NCI-H510A treated with DMSO at 0.1 percent for 48 hours (cell line): ENCODE measurements at regions not wholly inside any gene's neighbourhood (a gene's known extent, or its start where the extent isn't known, plus 50 kb on each side); places are given as distances from the start of the nearest gene placed in this dataset.
"Not testable (repeated sequence)": the region's sequence is repeated elsewhere in the genome, so short reads cannot be mapped to it uniquely, and the experiment has no call there.

Experiments used
- DNase-seq: peaks from one replicate; lab custom pipeline; 2025; lab: John Stamatoyannopoulos, UW

DNA sequence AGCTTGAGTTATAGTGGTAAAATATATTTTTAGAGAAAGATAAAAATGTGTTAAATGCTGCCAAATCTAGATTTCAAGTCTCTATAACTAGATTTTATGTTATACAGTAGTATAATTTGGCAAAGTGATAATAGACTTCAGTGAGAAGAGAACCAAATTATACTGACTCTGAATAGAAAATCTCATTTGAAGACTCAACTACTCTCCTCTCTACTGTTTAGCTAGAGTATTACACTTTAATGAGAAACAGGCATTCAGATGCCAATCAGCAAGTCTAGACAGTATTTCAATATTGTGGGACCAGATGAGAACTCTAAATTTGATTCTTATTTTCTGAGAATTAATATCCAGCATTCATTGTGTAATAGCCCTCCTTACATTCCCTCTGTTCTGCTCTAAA is 311.2 kb downstream of the SLITRK5 start:
- no peak for DNase-seq

DNA sequence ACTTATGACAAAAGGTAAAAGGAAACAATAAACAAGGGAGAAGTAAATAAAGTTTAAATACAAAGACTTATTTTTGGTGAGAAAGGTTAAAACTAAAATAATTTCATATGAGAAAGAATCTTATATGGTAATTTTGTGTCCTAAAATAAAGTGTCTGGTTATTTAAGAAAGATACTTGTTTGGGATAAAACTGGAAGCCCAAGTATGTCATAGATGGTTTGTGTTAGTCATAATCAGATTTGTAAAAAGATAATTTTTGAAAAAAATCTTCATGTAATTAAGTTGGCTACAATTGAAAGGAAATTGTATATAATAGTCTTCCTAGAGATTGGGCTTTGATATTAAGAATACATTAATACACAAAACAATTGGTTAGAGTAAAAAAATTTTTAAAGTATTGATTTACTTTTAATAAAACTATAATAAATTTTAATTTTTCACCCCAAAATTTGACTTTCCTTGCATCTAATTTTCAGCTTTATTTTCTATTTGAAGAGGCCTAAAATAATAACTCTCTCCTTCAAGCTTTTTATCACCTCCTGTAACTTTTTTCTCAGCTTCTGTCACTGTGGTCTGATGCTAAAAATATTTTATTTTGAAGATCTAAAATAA is 315.6 kb downstream of the SLITRK5 start:
- no peak for DNase-seq

DNA sequence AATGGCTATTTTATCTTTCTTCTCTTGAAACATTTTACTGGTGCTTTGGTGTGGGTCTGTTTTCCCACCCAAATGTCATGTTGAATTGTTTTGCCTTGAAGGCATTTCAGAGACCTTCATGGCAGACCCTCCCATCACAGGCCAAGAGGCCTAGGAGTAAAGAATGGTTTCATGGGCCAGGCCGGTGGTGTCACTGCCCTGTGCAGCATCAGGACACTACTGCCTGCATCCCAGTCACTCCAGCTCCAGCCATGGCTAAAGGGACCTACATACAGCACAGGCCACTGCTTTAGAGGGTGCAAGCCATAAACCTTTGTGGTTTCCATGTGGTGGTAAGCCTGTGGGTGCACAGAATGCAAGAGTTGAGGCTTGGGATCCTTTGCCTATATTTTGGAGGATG is 326.9 kb downstream of the SLITRK5 start:
- no peak for DNase-seq

DNA sequence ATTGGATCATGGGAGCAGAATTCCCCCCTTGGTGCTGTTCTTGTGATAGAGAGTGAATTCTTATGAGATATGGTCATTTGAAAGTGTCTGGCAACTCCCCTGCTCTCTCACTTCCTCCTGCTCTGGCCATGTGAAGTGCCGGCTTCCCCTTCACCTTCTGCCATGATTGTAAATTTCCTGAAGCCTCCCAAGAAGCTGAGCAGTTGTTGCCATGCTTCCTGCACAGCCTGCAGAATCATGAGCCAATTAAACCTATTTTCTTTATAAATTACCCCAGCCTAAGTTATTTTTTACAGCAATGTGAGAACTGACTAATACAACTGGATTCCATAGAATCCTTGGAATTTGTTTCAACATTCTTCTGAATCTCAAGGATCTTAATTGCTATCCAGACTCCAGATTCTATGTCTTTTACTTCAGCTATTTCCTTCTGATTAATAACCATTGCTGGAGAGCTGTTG is 328.1 kb downstream of the SLITRK5 start:
- DNase-seq = no peak

DNA sequence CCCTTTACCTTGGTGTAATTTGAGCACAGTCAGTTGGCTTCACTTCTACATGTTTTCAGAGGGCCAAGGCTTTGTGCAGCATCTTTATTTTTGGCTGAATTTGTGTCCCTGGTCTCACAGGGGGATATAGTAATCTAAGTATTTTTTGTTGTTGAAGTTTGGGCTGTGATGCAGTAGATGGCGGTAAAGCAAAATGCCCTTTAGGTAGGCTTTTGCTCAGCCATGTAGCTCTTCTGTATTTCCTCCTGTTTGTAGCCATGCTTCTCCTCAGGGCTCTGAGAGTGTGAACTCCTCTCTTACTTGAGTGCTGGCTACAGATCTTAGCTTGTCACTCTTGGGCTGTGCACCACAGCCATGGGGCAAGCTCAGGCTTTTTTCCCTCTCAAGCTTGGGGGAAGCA is 328.6 kb downstream of the SLITRK5 start:
- no peak for DNase-seq

DNA sequence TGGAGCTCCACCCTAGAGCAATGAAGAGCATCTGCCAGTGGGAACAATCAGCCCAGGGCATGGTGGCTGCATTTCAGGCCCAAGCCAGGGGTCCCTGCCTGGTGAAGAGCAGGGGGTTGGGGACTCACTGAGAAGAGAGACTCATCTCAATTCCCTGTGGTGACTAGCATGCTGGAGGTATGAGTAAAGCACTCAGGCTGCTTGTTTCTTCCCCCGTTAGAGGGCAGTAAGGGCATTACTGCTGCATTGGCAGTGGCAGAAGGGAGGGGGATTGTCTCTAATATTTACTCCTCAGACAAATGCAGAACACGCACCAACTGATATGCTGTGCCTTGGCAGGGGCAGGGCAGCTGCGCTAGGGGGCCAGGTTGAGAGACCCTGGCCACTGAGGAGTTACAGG is 329.1 kb downstream of the SLITRK5 start:
- no peak for DNase-seq

DNA sequence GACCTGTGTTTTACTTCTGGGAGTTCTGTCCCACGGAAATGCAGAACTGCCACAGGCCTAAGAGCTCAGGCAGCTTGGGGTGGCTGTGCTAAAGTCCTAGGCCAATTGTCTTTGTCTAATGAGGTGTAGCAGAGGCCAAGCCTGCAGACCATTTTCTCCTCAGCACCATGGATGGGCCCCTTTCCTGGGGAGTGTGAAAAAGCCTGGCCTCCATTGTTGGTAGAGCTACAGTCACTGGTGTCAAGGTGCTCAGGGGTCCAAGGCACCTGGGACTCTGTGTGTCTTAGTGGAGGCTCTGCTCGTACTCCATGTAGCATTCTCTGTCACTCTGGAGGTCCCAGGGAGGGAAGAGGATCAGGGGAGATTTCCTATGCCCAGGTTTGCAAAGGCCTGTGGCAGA is 329.6 kb downstream of the SLITRK5 start:
- no peak for DNase-seq

DNA sequence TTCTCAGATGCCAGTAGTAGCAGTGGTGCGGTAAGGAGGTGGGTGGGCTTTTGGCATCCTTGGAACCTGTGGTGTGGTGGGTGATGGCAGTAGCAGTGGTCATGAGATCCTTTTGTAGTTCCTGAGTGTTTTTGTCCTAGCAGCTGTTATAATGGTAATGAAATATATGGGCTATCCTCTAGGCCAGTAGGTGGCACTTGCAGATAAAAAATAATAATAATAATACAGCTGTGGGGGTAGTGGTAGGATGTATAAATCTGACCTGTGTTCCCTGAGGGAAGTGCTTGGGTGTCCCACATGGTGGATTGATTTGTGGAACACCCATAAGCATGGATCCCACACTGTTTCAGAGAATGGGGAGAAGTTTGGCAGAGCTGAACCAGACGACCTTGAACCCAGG is 334.0 kb downstream of the SLITRK5 start:
- no peak for DNase-seq

DNA sequence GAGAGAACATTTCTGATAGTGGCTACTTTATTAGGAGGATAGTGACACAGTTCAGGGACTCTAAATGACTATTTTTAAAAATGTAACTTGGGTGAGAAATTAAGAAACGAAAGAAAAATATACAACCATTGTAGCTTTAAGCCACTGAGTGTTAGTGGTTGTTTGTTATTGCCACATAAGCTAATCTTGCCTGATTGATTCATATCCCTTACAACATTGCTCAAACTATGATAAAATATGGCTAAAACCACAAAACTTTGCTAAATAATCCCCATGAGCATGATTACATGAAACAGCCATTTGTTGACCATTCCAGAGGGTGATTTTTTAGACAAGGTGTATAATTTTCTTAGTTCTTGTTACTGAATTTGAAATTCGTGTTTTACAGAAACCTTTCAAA is 343.4 kb downstream of the SLITRK5 start:
- no peak for DNase-seq

DNA sequence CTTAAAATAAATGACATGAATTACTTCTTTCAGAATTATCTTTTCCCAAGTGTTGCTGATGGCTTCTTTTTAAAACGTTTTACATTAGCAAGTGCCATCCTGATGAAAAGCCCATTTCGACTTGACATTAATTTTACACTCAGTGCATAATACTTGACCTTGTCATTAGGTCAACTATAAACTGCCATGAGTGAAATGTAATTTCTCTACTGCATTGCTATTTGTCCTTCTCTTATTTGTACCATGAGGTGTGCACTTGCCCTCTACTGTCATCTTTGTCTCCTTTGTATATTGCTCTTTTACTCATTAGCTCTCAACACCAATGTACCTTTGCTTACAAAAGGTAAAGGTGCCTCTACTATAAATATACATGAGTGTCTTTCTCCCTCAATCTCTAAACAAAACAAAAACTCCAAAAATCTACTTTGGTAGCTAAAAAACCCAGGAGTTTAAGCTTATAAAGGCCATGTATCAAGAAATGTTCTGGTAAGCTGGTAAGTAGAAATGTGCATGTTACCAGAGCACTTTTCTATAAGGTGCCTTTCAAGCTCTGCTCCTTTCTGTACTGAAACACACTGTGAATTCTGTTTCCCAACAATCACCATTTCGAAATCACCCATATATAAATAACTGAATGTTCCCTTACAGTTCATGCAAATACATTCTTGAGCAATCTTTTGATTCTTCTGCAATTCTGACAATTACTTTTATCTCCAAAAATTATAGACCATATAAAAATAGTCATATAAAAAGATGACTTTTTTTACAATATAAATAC is 351.4 kb downstream of the SLITRK5 start:
- no peak for DNase-seq

DNA sequence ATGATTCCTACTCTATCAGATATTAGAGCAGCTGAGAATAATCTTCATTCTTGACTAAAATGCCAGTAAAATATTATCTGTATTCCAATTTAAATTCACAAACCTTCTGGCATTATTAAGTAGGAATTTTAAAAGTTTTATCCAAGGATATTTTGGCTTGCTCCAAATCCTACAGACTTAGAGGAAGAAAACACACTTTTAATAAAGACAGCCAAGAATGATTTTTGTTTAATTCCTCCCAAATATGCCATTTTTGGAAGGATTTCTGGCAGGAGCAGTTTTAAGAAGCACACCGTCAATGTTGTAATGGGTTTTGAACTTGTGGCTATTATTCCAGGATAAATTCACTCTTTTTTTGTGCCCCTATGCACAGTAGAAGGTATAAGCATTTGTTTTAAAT is 355.1 kb downstream of the SLITRK5 start:
- no peak for DNase-seq

DNA sequence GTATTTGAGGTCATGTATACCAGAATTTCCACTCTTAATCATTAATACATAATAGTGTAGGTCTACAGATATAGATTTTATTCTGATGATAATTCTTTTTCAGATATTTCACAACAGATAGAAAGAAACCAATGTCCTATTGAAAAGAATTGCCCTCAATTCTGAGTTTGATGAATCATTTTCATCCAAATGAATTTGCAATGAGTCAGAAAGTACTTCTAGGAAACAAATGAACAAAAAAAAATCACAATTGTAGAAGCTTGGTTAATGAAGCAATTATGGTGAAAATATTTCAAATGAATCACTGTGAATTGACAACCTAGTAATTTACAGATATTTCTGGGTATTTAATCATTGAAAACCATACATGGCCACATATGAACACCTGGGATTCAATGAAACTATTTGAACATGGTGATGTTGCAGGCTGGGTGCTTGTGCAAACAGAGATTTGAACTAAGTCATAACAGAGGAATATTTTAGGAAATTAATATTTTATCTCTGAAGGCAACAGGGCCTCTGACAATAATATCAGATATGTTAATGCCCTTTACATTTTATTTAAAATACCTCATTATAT is 360.9 kb downstream of the SLITRK5 start:
- DNase-seq = no peak

DNA sequence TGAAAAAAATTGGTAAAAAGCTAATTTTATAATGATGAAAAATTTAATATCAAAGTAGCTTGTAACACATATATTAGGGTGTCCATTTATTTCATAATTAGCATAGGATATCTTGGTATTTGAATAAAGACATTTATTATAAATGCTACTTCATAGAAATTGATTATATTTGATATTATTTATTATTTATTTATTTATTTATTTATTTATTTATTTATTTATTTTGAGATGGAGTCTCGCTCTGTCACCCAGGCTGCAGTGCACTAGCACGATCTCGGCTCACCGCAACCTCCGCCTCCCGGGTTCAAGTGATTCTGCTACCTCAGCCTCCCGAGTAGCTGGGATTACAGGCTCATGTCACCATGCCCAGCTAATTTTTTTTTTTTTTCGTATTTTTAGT is 365.0 kb downstream of the SLITRK5 start:
- not testable (repeated sequence) for DNase-seq

DNA sequence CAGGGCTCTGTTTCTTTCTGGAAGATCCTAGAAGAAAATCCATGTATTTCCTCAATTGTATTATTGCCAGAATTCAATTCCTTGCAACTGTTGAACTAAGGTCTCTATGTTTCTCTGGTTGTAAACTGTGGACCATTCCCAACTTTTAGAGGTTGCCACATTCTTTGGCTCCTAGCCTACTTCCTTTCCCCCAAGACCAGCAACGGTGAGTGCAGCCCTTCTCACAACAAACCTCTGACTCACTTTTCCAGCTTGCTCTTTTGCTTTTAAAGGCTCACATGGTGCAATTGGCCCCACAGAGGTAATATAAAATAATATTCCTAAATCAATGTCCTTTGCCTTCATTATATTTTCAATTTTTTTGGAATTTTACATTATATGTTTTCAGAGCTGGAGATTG is 371.3 kb downstream of the SLITRK5 start:
- no peak for DNase-seq

DNA sequence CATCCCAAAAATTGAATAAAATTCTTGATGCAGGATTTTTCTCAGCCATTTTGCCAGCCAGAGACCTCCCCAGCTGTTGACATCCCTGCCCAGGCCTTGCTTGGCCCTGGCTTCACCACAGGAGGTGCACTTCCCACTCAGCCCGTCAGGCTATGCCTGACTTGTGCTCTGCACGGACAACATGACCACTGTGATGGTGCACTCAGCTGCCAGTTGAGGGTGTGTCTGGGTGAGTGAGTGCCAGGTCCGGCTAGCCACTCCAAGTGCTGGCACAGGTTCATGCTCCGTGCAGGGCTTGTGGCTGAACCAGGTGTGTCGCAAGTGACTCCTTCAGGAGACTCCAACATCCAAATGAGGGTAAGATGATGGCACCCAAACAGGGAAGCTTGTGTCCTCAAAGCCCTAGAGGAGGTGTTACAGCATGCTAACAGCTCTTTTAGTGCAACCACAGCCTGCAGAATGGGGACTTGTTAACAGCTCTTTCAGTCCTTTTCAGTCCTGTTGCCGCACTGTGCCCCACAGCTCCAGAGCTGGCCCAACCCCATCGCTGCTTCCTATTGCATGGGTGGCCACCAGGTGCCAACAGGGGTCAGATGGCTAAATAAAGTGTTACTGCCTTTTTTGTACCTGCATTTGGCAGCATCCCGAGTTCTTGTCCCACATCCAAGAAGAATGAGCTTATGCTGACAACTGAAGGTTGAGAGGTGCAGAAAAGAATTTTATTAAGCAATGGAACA is 380.7 kb downstream of the SLITRK5 start:
- no peak for DNase-seq

DNA sequence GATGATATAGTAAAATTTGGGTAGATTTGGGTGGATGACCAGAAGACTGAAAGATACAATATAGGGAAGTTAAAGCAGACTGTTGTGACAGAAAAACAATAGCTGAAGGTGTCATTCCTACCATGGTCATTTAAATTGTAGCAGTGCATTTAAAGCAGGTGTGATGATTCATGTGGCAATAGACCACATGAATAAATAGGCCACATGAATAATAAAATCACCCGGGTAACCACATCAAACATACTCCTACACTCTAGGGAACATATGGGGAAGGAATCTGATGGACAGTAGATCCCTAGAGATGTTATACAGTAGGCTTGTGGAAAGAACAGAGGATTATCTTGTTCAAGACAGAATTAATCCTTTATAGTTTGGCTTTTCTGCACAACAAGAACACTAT is 392.6 kb downstream of the SLITRK5 start:
- no peak for DNase-seq

DNA sequence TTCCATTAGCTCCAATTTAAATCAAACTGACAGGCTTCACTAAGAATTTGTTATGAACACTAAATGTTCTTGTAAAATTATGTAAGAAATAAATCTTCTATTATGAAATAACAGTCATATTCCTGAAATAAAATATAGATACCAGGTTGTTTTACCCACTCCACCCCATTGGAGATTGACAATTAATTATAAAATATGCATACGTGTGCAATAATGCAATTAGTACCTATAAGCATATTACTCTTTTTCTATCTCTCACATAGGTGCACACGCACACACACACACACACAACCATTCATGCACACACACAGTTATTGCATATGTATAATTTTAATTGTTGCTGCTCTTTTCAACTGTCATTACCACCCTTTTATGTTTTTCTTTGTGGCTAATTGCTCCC is 395.7 kb downstream of the SLITRK5 start:
- DNase-seq = no peak

DNA sequence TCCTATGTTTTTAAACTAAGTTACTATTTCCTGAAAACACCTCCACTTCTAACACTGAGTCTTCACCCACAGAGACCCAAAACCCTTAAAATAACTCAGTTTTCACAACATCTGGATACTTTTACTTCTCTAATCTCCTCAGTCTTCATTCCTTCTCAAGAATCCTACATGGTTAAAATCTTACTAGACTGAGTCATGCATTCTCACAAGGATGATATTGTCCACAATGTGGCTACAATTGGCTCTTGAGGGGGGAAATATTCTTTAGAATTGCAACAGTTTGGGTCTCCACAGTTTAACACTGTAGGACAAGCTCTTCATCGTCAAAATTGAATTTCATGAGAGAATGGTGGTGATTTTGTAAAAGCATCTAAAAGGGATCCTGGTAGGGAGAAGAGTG is 397.1 kb downstream of the SLITRK5 start:
- no peak for DNase-seq

DNA sequence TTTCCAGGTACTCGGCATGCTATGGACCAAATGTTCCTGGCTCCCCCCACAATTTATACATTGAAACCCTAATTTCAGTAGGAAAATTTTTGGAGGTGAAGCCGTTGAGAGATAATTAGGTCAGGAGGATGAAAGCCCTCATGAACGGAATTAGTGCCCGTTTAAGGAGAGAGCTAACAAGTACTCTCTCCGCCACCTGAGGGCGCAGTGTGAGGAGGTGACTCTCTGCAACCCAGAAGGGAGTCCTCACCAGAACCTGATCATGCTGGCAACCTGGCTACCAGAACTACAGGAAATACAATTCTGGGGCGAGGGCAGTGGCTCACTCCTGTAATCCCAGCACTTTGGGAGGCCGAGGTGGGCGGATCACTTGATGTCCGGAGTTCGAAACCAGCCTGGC is 397.8 kb downstream of the SLITRK5 start:
- DNase-seq = no peak

DNA sequence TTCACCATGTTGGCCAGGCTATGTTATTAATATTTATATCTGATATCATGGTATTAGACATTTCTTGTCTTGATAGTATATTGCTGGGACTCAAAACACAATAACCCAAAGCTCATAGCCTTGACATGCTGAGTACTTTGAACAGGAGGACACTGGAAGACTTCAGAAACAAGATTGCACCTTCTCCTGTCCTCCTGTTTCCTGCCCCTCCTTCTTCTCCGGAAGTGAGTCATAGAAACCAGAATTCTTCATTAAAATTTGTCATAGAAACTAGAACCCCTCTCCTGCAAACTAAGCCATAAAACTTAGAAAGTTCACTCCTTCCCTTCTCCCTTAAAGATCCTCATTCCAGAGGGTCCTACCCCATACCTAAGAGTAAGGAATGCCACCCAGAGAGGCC is 400.2 kb downstream of the SLITRK5 start:
- no peak for DNase-seq

DNA sequence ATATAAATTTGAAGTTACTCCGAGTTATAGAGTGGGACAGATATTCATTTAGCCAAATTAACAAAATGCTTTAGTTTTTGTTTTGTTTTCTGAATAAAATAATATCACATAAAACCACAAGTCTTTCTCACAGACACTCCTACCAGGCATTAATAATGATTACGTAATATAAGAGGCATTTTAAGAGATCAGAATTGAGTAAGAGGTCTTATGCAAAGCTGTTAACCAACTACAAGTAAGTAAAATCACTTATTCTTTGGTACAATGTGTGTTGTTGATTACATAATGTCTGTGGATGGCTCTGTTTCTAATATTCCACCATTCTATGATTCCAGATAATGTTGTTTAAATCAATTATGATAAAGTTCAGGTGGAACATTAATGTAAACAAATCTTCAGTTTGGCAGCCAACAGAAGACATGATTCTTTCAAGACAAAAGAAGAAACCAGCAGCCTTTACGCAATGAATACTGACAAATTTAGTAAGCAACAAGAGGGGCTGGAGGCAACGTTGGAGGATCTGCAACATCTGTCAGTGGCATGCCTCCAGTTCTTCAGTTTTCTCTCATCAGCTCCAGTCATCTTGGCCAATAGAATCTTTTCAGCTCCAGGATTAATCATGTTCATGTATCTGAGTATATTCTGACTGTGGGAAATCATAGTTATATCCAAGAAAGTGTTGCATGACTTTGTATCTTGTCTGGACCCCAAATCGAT is 403.8 kb downstream of the SLITRK5 start:
- DNase-seq = no peak

DNA sequence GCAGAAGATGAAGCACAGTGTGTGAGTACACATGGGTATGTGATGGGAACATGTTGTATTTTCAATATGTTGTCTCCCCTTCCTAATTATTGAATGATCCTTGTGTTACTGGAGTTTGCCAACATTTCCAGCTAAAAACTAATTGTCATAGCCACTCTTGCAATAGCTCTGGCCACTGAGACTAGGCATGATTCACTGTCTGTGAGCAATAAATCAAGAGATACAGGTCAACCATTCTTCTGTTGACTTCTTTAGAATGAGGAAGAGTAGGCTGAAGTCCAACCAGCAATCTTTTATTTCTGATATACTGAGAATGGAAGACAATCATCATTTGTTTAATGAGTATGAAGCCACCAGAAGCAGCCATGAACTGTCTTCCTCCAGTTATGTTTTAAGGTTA is 413.9 kb downstream of the SLITRK5 start:
- no peak for DNase-seq
